ENCODE measurements at regions not wholly inside any gene's neighbourhood (a gene's known extent, or its start where the extent isn't known, plus 50 kb on each side); places are given as distances from the start of the nearest gene placed in this dataset.

GRCh38 chr2:180058993-180059392 lies 51.9 kb upstream of the CWC22 start:
- DNase-seq (ENCODE audit: low read depth) = no peak

GRCh38 chr2:180057706-180058412 lies 50.8 kb upstream of the CWC22 start:
- DNase-seq (ENCODE audit: low read depth) = no peak
